ENCODE measurements at regions not wholly inside any gene's neighbourhood (a gene's known extent, or its start where the extent isn't known, plus 50 kb on each side); places are given as distances from the start of the nearest gene placed in this dataset.
"Not testable (repeated sequence)": the region's sequence is repeated elsewhere in the genome, so short reads cannot be mapped to it uniquely, and the experiment has no call there.

- no peaks in the 10 kb centered on the region for H3K9me3 ChIP-seq
- H3K9ac ChIP-seq (ENCODE audit: low read depth in 2 of 2, low read length in 2 of 2): peak overlapping the region in 1 of 2 donors; percentile 51
- no peak overlapping the region for H3K4me3 ChIP-seq
- DNase-seq: no peak
- H3K27ac ChIP-seq: peak overlapping the region; percentile 15
- H3K27me3 ChIP-seq: no peaks in the 10 kb centered on the region
- intact Hi-C loops (cut with DNase I): no loop called here
- no peak for TF ChIP-seq CTCF (IDR thresholded peaks at IDR 0.05)
- H3K36me3 ChIP-seq: no peaks in the 10 kb centered on the region
- peaks cover 12% of the 10 kb centered on the region for H3K4me1 ChIP-seq
Observed at GRCh38 chr22:46047841-46048595, 71.1 kb upstream of the WNT7B start.

- H3K4me3 ChIP-seq; H3K27me3 ChIP-seq; intact Hi-C loops (cut with DNase I); H3K36me3 ChIP-seq; DNase-seq; H3K9ac ChIP-seq (ENCODE audit: low read depth in 2 of 2, low read length in 2 of 2); H3K9me3 ChIP-seq; H3K27ac ChIP-seq: not testable (repeated sequence)
- peaks cover 12% of the 10 kb centered on the region for H3K4me1 ChIP-seq
Observed at GRCh38 chr22:46048661-46049060, 71.7 kb upstream of the WNT7B start.

GRCh38 chr22:46049726-46050450 is 72.9 kb upstream of the WNT7B start:
- no peak for DNase-seq

GRCh38 chr22:46050451-46050845 is 73.5 kb upstream of the WNT7B start:
- no peak for TF ChIP-seq CTCF (IDR thresholded peaks at IDR 0.05)
- H3K27me3 ChIP-seq: no peaks in the 10 kb centered on the region

More at GRCh38 chr22:46049726-46050450, 72.9 kb upstream of the WNT7B start:
- Histone ChIP-seq H3K36me3 (no peaks in the 10 kb centered on the region), H3K27me3 (no peaks in the 10 kb centered on the region), H3K4me1 (peaks cover 12% of the 10 kb centered on the region), H3K27ac (no peak overlapping the region), H3K9ac (ENCODE audit: low read depth in 2 of 2, low read length in 2 of 2) (peak overlapping the region in 1 of 2 donors; percentile 40), H3K9me3 (no peaks in the 10 kb centered on the region), H3K4me3 (no peak overlapping the region)
- TF ChIP-seq CTCF (IDR thresholded peaks at IDR 0.05): no peak
- intact Hi-C loops (cut with DNase I): no loop called here

GRCh38 chr22:46050916-46051614 is 74.1 kb upstream of the WNT7B start:
- no peaks in the 10 kb centered on the region for H3K9me3 ChIP-seq
- no peaks in the 10 kb centered on the region for H3K36me3 ChIP-seq
- H3K9ac ChIP-seq (ENCODE audit: low read depth in 2 of 2, low read length in 2 of 2): peak overlapping the region; percentile 26 to 34
- no peak overlapping the region for H3K4me3 ChIP-seq
- no peak for TF ChIP-seq CTCF (IDR thresholded peaks at IDR 0.05)
- no peak for DNase-seq
- no peaks in the 10 kb centered on the region for H3K27me3 ChIP-seq
- H3K27ac ChIP-seq: peak overlapping the region; percentile 96
- intact Hi-C loops (cut with DNase I): no loop called here
- peaks cover 12% of the 10 kb centered on the region for H3K4me1 ChIP-seq

More at GRCh38 chr22:46050451-46050845, 73.5 kb upstream of the WNT7B start:
- intact Hi-C loops (cut with DNase I): no loop called here
- Histone ChIP-seq H3K9me3 (no peaks in the 10 kb centered on the region), H3K9ac (ENCODE audit: low read depth in 2 of 2, low read length in 2 of 2) (peak overlapping the region in 1 of 2 donors; percentile 40), H3K4me1 (peaks cover 12% of the 10 kb centered on the region), H3K36me3 (no peaks in the 10 kb centered on the region), H3K27ac (no peak overlapping the region), H3K4me3 (no peak overlapping the region)
- no peak for DNase-seq

Measured in colonic mucosa (tissue), 4 donors.